Body of pancreas (tissue), 4 donors: ENCODE measurements at regions not wholly inside any gene's neighbourhood (a gene's known extent, or its start where the extent isn't known, plus 50 kb on each side); places are given as distances from the start of the nearest gene placed in this dataset.

Experiments used
- CTCF ChIP-seq, 7 experiments: fragments of 450-650 bp in 4 of 7; fragments of 200-600 bp in 3 of 7; sonication (generic) in 3 of 7; IDR thresholded peaks; one replicate each; pipeline ENCODE4 v1.5.1; 2016 to 2019; ENCODE audit warnings: antibody characterized with exemption in 7 of 7
- POLR2A ChIP-seq, 3 donors: fragments of 450-650 bp; IDR thresholded peaks; one replicate each; pipeline ENCODE4 v1.6.1; 2016; ENCODE audit warnings: antibody characterized with exemption in 3 of 3, mild to moderate bottlenecking in 2 of 3

- TF ChIP-seq CTCF (IDR thresholded peaks at IDR 0.05) (no peak), POLR2A (IDR thresholded peaks at IDR 0.05) (no peak)
Observed at GRCh38 chr13:72552731-72553130, 174.7 kb downstream of the MZT1 start.
